Upper lobe of left lung (tissue), 6 donors: ENCODE measurements at regions not wholly inside any gene's neighbourhood (a gene's known extent, or its start where the extent isn't known, plus 50 kb on each side); places are given as distances from the start of the nearest gene placed in this dataset.

Experiments
- ATAC-seq, 2 donors: fragments of 200-7000 bp; cut with Tn5 transposase; one replicate each; pipeline ENCODE4 v1.9.1; 2022; ENCODE audit warnings: mild to moderate bottlenecking in 2 of 2, moderate library complexity in 2 of 2; ENCODE audit not compliant: low FRiP score in 2 of 2
- DNase-seq, 2 donors: peaks; one replicate each; pipeline ENCODE4 v3.0.0-alpha.2; 2019 to 2020
- H3K27ac ChIP-seq, 4 donors: fragments of 200-600 bp; sonication (generic); one replicate each; pipeline ENCODE4 v1.5.1; 2016 to 2019
- H3K27me3 ChIP-seq, 4 donors: fragments of 200-600 bp; sonication (generic); one replicate each; pipeline ENCODE4 v1.5.1; 2017 to 2019
- H3K36me3 ChIP-seq, 4 donors: fragments of 200-600 bp; sonication (generic); one replicate each; pipeline ENCODE4 v1.5.1; 2016 to 2019
- H3K4me1 ChIP-seq, 4 donors: fragments of 200-600 bp; sonication (generic); one replicate each; pipeline ENCODE4 v1.5.1; 2018 to 2019
- H3K4me3 ChIP-seq, 4 donors: fragments of 200-600 bp; sonication (generic); one replicate each; pipeline ENCODE4 v1.5.1; 2017 to 2019; ENCODE audit warnings: mild to moderate bottlenecking in 2 of 4, moderate library complexity in 1 of 4
- H3K9me3 ChIP-seq, 4 donors: fragments of 200-600 bp; sonication (generic); one replicate each; pipeline ENCODE4 v1.5.1; 2018 to 2019
- CTCF ChIP-seq, 6 experiments: fragments of 450-650 bp in 4 of 6; fragments of 200-600 bp in 2 of 6; sonication (generic) in 2 of 6; IDR thresholded peaks; one replicate each; pipeline ENCODE4 v1.5.1; 2016 to 2019; ENCODE audit warnings: antibody characterized with exemption in 6 of 6
- EP300 ChIP-seq, 4 donors: sonication (generic); formaldehyde crosslinking; IDR thresholded peaks; one replicate each; pipeline ENCODE4 v1.5.1; 2017; ENCODE audit warnings: antibody characterized with exemption in 4 of 4, control low read depth in 2 of 4
- POLR2A ChIP-seq, 4 donors: fragments of 450-650 bp; IDR thresholded peaks; one replicate each; pipeline ENCODE4 v1.5.1; 2016 to 2017; ENCODE audit warnings: antibody characterized with exemption in 4 of 4, mild to moderate bottlenecking in 2 of 4
- POLR2AphosphoS5 ChIP-seq, 2 donors: sonication (generic); formaldehyde crosslinking; IDR thresholded peaks; one replicate each; pipeline ENCODE4 v1.5.1; 2017; ENCODE audit warnings: antibody characterized with exemption in 2 of 2
- WGBS, 2 donors: methylation state at CpG; one replicate each; pipeline ENCODE4 v1.1.5; 2017 to 2018; 5-methylcytosine and 5-hydroxymethylcytosine counted together
- donor health status: DM: no; HTN: no; CAD: no; lungs with moderate emphysema.
- donor health status: DM: no; HTN: yes; CAD: no; lungs with severe emphysema.

- peak; percentile 64 to 67 for TF ChIP-seq POLR2AphosphoS5 (IDR thresholded peaks at IDR 0.05)
- TF ChIP-seq EP300 (IDR thresholded peaks at IDR 0.05) = no peak
- TF ChIP-seq POLR2A (IDR thresholded peaks at IDR 0.05) = no peak
- TF ChIP-seq CTCF (IDR thresholded peaks at IDR 0.05) = no peak
- peak; percentile 35 to 73 for ATAC-seq
- H3K27me3 ChIP-seq = no peaks in the 10 kb centered on the region
- peaks cover 4 to 10% (median 6%) of the 10 kb centered on the region in 4 donors for H3K4me1 ChIP-seq
- no peaks in the 10 kb centered on the region for H3K36me3 ChIP-seq
- H3K4me3 ChIP-seq = no peak overlapping the region
- H3K9me3 ChIP-seq = no peaks in the 10 kb centered on the region
- H3K27ac ChIP-seq = no peak overlapping the region
- 74 to 78% methylated on average over 6 of the region's 6 CpGs for WGBS, 2 donors
- DNase-seq = peak in 1 of 2 donors; percentile 53
These were observed 296.2 kb upstream of the CDH5 start for GRCh38 chr16:66070140-66070917.

- DNase-seq = no peak
- WGBS, 2 donors = 66 to 75% methylated on average over 3 of the region's 3 CpGs
- Histone ChIP-seq H3K9me3 (no peaks in the 10 kb centered on the region), H3K36me3 (no peaks in the 10 kb centered on the region), H3K4me1 (peaks cover 4 to 10% (median 6%) of the 10 kb centered on the region in 4 donors), H3K27me3 (no peaks in the 10 kb centered on the region), H3K4me3 (no peak overlapping the region), H3K27ac (no peak overlapping the region)
- TF ChIP-seq POLR2AphosphoS5 (IDR thresholded peaks at IDR 0.05) (no peak), CTCF (IDR thresholded peaks at IDR 0.05) (no peak), EP300 (IDR thresholded peaks at IDR 0.05) (no peak), POLR2A (IDR thresholded peaks at IDR 0.05) (no peak)
- ATAC-seq = no peak
These were observed 296.9 kb upstream of the CDH5 start for GRCh38 chr16:66069587-66069986.

GRCh38 chr16:66066404-66066803 is 300.1 kb upstream of the CDH5 start:
- H3K4me3 ChIP-seq = no peak overlapping the region
- no peak for TF ChIP-seq EP300 (IDR thresholded peaks at IDR 0.05)
- no peak for TF ChIP-seq POLR2A (IDR thresholded peaks at IDR 0.05)
- no peak for TF ChIP-seq POLR2AphosphoS5 (IDR thresholded peaks at IDR 0.05)
- no peak for TF ChIP-seq CTCF (IDR thresholded peaks at IDR 0.05)
- ATAC-seq (no peak), DNase-seq (no peak)
- H3K27me3 ChIP-seq = no peaks in the 10 kb centered on the region
- H3K36me3 ChIP-seq = no peaks in the 10 kb centered on the region
- WGBS, 2 donors = 77 to 86% methylated on average over 2 of the region's 2 CpGs
- peaks cover 4 to 10% (median 6%) of the 10 kb centered on the region in 4 donors for H3K4me1 ChIP-seq
- H3K27ac ChIP-seq = peak overlapping the region in 1 of 4 donors; percentile 19
- H3K9me3 ChIP-seq = no peaks in the 10 kb centered on the region

- Histone ChIP-seq H3K4me1 (peaks cover 0 to 10% (median 5%) of the 10 kb centered on the region in 4 donors), H3K4me3 (no peak overlapping the region), H3K27ac (peak overlapping the region in 1 of 4 donors; percentile 19), H3K27me3 (no peaks in the 10 kb centered on the region), H3K36me3 (no peaks in the 10 kb centered on the region), H3K9me3 (no peaks in the 10 kb centered on the region)
- no peak for DNase-seq
- no peak for TF ChIP-seq EP300 (IDR thresholded peaks at IDR 0.05)
- TF ChIP-seq POLR2A (IDR thresholded peaks at IDR 0.05) = no peak
- TF ChIP-seq POLR2AphosphoS5 (IDR thresholded peaks at IDR 0.05) = no peak
- ATAC-seq = no peak
- WGBS, 2 donors = 65 to 78% methylated on average over 4 of the region's 4 CpGs
These were observed 300.6 kb upstream of the CDH5 start for GRCh38 chr16:66065925-66066324.

- WGBS, 2 donors = 50 to 61% methylated on average over 1 of the region's 1 CpG
- no peaks in the 10 kb centered on the region for H3K9me3 ChIP-seq
These were observed 301.5 kb upstream of the CDH5 start for GRCh38 chr16:66064801-66065530.

More at GRCh38 chr16:66064801-66065530, 301.5 kb upstream of the CDH5 start:
- no peak for DNase-seq
- peaks cover 0 to 1% (median 0%) of the 10 kb centered on the region in 4 donors for H3K4me1 ChIP-seq
- no peak for ATAC-seq
- no peak overlapping the region for H3K27ac ChIP-seq
- H3K36me3 ChIP-seq = no peaks in the 10 kb centered on the region
- H3K27me3 ChIP-seq = no peaks in the 10 kb centered on the region
- TF ChIP-seq EP300 (IDR thresholded peaks at IDR 0.05) (no peak), POLR2A (IDR thresholded peaks at IDR 0.05) (no peak), POLR2AphosphoS5 (IDR thresholded peaks at IDR 0.05) (no peak), CTCF (IDR thresholded peaks at IDR 0.05) (no peak)
- no peak overlapping the region for H3K4me3 ChIP-seq
